Left lung (tissue), 4 donors: ENCODE measurements at regions not wholly inside any gene's neighbourhood (a gene's known extent, or its start where the extent isn't known, plus 50 kb on each side); places are given as distances from the start of the nearest gene placed in this dataset.
A peak's percentile ranks its signal among the peaks of the same experiment; 100 is the strongest.

Source experiments
- ATAC-seq: fragments of 200-7000 bp; cut with Tn5 transposase; one replicate; pipeline ENCODE4 v1.9.1; 2020; ENCODE audit warnings: moderate library complexity
- DNase-seq, 4 donors: peaks; one replicate each; pipeline ENCODE4 v3.0.0-alpha.2; 2013 to 2020
- H3K27ac ChIP-seq, 2 donors: fragments of 200-600 bp; sonication (generic) in 1 of 2; one replicate each; pipeline versions ENCODE4 v1.5.0 to v1.8.0; 2020 to 2021
- H3K27me3 ChIP-seq, 2 donors: fragments of 200-600 bp; sonication (generic) in 1 of 2; one replicate each; pipeline versions ENCODE4 v1.5.0 to v1.8.0; 2020 to 2021
- H3K36me3 ChIP-seq, 2 donors: fragments of 200-600 bp; sonication (generic) in 1 of 2; one replicate each; pipeline versions ENCODE4 v1.5.0 to v1.8.0; 2020 to 2021
- H3K4me1 ChIP-seq, 2 donors: fragments of 200-600 bp; one replicate each; pipeline ENCODE4 v1.8.0; 2021
- H3K4me3 ChIP-seq, 2 donors: fragments of 200-600 bp; sonication (generic) in 1 of 2; one replicate each; pipeline versions ENCODE4 v1.5.0 to v1.8.0; 2020 to 2021; ENCODE audit warnings: mild to moderate bottlenecking in 1 of 2
- H3K9me3 ChIP-seq, 2 donors: fragments of 200-600 bp; sonication (generic) in 1 of 2; one replicate each; pipeline versions ENCODE4 v1.5.0 to v1.8.0; 2020 to 2021
- CTCF ChIP-seq, 2 donors: fragments of 200-600 bp; sonication (generic) in 1 of 2; IDR thresholded peaks; one replicate each; pipeline versions ENCODE4 v1.5.0 to v1.8.0; 2021; ENCODE audit warnings: antibody characterized with exemption in 2 of 2
- intact Hi-C, 2 donors: fragments of 100-400 bp; cut with DNase I; formaldehyde crosslinking; loops; one replicate each; pipeline versions ENCODE4 v1.11.2 to v1.14.2; 2022
- donor health status: DM: no; HTN: yes; CAD: no.
- donor health status: DM: no; HTN: no; CAD: no.

DNA sequence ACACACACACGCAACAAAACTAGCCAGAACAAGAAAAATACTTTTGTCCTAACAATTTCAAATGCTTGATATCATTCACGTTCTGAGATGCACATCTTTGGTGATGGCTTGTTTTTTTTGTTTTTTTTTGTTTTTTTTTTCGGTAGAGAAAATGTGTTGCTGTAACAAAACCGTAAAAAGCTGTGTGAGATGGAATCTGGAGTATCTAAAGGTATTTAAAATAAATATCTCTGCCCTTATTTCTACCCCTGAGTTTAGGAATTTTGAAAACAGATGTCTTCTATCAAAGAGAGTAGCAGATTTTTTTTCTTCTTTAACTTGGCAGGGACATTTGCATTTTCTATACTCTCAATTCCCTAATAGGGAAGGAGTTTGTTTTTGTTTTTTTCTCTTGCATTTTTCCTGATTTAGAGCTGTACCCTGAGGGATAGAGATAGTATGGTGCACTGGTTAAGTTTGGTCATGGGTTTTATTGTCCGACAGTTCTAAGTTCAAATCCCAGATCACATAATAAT, 446.6 kb downstream of the KLF5 start:
- intact Hi-C loops, result no loop called here
- TF ChIP-seq CTCF (IDR thresholded peaks at IDR 0.05), result no peak
- peak in 1 of 4 donors; percentile 14 for DNase-seq
- H3K9me3 ChIP-seq, result no peaks in the 10 kb centered on the region
- no peak overlapping the region for H3K27ac ChIP-seq
- no peak for ATAC-seq
- H3K27me3 ChIP-seq, result no peaks in the 10 kb centered on the region
- H3K4me3 ChIP-seq, result no peak overlapping the region
- H3K4me1 ChIP-seq, result no peaks in the 10 kb centered on the region
- no peaks in the 10 kb centered on the region for H3K36me3 ChIP-seq

- no peak for DNase-seq
- Histone ChIP-seq H3K4me3 (no peak overlapping the region), H3K4me1 (no peaks in the 10 kb centered on the region), H3K27ac (no peak overlapping the region), H3K36me3 (no peaks in the 10 kb centered on the region), H3K9me3 (no peaks in the 10 kb centered on the region), H3K27me3 (no peaks in the 10 kb centered on the region)
- intact Hi-C loops, result no loop called here
- no peak for TF ChIP-seq CTCF (IDR thresholded peaks at IDR 0.05)
- no peak for ATAC-seq
Observed at GRCh38 chr13:73499695-73500094, 440.9 kb downstream of the KLF5 start.

DNA sequence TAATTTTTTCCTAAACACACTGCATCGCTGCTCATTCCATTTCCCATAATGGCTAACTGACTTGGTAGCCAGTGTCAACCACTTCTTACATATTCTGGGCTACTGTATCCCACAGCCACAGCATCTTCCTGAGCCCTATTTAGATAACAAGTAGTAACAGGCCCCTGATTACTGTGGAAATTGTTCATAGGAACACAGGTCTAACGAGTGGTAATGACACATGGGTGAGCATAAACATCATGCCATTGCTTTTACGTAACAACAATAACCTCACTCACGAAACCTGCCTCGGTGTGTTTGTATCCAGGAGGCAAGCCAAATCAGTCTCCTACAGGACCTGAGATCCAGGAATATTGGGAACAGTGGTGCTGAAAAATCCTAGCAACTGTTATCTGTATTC, 438.6 kb downstream of the KLF5 start:
- H3K36me3 ChIP-seq, result no peaks in the 10 kb centered on the region
- no peak overlapping the region for H3K27ac ChIP-seq
- ATAC-seq (no peak), DNase-seq (no peak)
- H3K4me3 ChIP-seq, result no peak overlapping the region
- no peaks in the 10 kb centered on the region for H3K9me3 ChIP-seq
- H3K4me1 ChIP-seq, result no peaks in the 10 kb centered on the region
- TF ChIP-seq CTCF (IDR thresholded peaks at IDR 0.05), result no peak
- H3K27me3 ChIP-seq, result no peaks in the 10 kb centered on the region
- intact Hi-C loops, result no loop called here

- ATAC-seq, result no peak
- intact Hi-C loops, result no loop called here
Observed at GRCh38 chr13:73496711-73497110, 437.9 kb downstream of the KLF5 start.

GRCh38 chr13:73492811-73493210, 434.0 kb downstream of the KLF5 start:
- Histone ChIP-seq H3K9me3 (peaks cover 0 to 3% of the 10 kb centered on the region in 2 donors), H3K4me3 (no peak overlapping the region), H3K27ac (no peak overlapping the region), H3K36me3 (no peaks in the 10 kb centered on the region), H3K4me1 (no peaks in the 10 kb centered on the region), H3K27me3 (no peaks in the 10 kb centered on the region)
- no peak for TF ChIP-seq CTCF (IDR thresholded peaks at IDR 0.05)
- ATAC-seq (no peak), DNase-seq (no peak)
- intact Hi-C loops, result no loop called here

More at GRCh38 chr13:73496711-73497110, 437.9 kb downstream of the KLF5 start:
- DNase-seq, result no peak
- no peak for TF ChIP-seq CTCF (IDR thresholded peaks at IDR 0.05)
- H3K4me1 ChIP-seq, result no peaks in the 10 kb centered on the region
- H3K36me3 ChIP-seq, result no peaks in the 10 kb centered on the region
- H3K9me3 ChIP-seq, result no peaks in the 10 kb centered on the region
- no peaks in the 10 kb centered on the region for H3K27me3 ChIP-seq
- no peak overlapping the region for H3K4me3 ChIP-seq
- no peak overlapping the region for H3K27ac ChIP-seq
